GM10248 (cell line): ENCODE measurements at regions not wholly inside any gene's neighbourhood (a gene's known extent, or its start where the extent isn't known, plus 50 kb on each side); places are given as distances from the start of the nearest gene placed in this dataset.

Source experiments
- CTCF ChIA-PET: fragments of 300-600 bp; sonication (Branson Sonifier 250); formaldehyde crosslinking; extraction: SDS; loops from one replicate; lab custom pipeline; 2021; ENCODE audit warnings: antibody characterized with exemption; lab: Yijun Ruan, JAX
- POLR2A ChIA-PET: fragments of 350-650 bp; sonication (Branson Sonifier 250); formaldehyde crosslinking; extraction: SDS; loops from one replicate; lab custom pipeline; 2020; ENCODE audit warnings: antibody characterized with exemption; lab: Yijun Ruan, JAX
- DNase-seq: peaks from one replicate; pipeline ENCODE4 v3.0.0; 2012; ENCODE audit errors: extremely low spot score
- CTCF ChIP-seq: IDR thresholded peaks from 2 replicates; pipeline ENCODE4 v1.5.1; 2012; ENCODE audit warnings: mild to moderate bottlenecking, low read depth; ENCODE audit errors: extremely low read depth, missing control alignments, control extremely low read depth

- CTCF ChIA-PET = no interaction called here
- TF ChIP-seq CTCF = no peak
- POLR2A ChIA-PET = no interaction called here
- no peak for DNase-seq
Observed at GRCh38 chr7:153398370-153398769, 638.8 kb downstream of the ACTR3B start.

- ChIA-PET POLR2A (no interaction called here), CTCF (no interaction called here)
- no peak for DNase-seq
- no peak for TF ChIP-seq CTCF
Observed at GRCh38 chr7:153398789-153399553, 639.4 kb downstream of the ACTR3B start.

- POLR2A ChIA-PET = no interaction called here
- TF ChIP-seq CTCF = no peak
- DNase-seq = no peak
- CTCF ChIA-PET = interaction anchor here (1.1 kb wide), 1 partner anchor 11 kb away, joined by 3 read pairs; no protein-coding TSS in a partner anchor
Observed at GRCh38 chr7:153399554-153399940, 640.0 kb downstream of the ACTR3B start.

- ChIA-PET POLR2A (no interaction called here), CTCF (interaction anchor here (1.1 kb wide), 1 partner anchor 12 kb away, joined by 3 read pairs; no protein-coding TSS in a partner anchor)
- no peak for DNase-seq
- no peak for TF ChIP-seq CTCF
Observed at GRCh38 chr7:153400735-153401593, 641.4 kb downstream of the ACTR3B start.

GRCh38 chr7:153401795-153402720, 642.5 kb downstream of the ACTR3B start:
- POLR2A ChIA-PET = no interaction called here
- no peak for DNase-seq
- CTCF ChIA-PET = interaction anchor here (1.0 kb wide), 1 partner anchor 13 kb away, joined by 5 read pairs; no protein-coding TSS in a partner anchor

More at GRCh38 chr7:153401795-153402720, 642.5 kb downstream of the ACTR3B start:
- no peak for TF ChIP-seq CTCF
